Common myeloid progenitor, CD34-positive (primary cell): ENCODE measurements at regions not wholly inside any gene's neighbourhood (a gene's known extent, or its start where the extent isn't known, plus 50 kb on each side); places are given as distances from the start of the nearest gene placed in this dataset.

Experiments used
- CTCF ChIA-PET: fragments of 350-600 bp; sonication (Branson Sonifier 250); formaldehyde crosslinking; loops from one replicate; lab custom pipeline; 2021; ENCODE audit warnings: antibody characterized with exemption; lab: Charles Lee
- POLR2A ChIA-PET: fragments of 350-600 bp; sonication (Branson Sonifier 250); formaldehyde crosslinking; loops from one replicate; lab custom pipeline; 2021; ENCODE audit warnings: antibody characterized with exemption; lab: Charles Lee
- DNase-seq, 3 donors: peaks; one replicate each; pipeline versions ENCODE4 v3.0.0 to v3.0.0-alpha.2; 2013
- H3K27ac ChIP-seq, 2 experiments: 1 replicate in 1 of 2; 2 replicates in 1 of 2; pipeline ENCODE4 v1.7.0; 2013; ENCODE audit warnings: inconsistent platforms in 2 of 2, low read length in 2 of 2, mild to moderate bottlenecking in 2 of 2, low read depth in 1 of 2, moderate library complexity in 1 of 2; ENCODE audit not compliant: severe bottlenecking in 2 of 2, insufficient read depth in 1 of 2, poor library complexity in 1 of 2
- H3K27me3 ChIP-seq, 5 experiments: replicated peaks in 2 of 5; 1 replicate in 3 of 5; 2 replicates in 2 of 5; pipeline versions ENCODE4 v1.6.1 to v1.7.0; 2013; ENCODE audit warnings: low read length in 4 of 5, mild to moderate bottlenecking in 2 of 5, moderate library complexity in 2 of 5, inconsistent platforms in 1 of 5; ENCODE audit not compliant: insufficient read depth in 5 of 5, control insufficient read depth in 4 of 5
- H3K36me3 ChIP-seq, 4 experiments: 1 replicate in 2 of 4; 2 replicates in 2 of 4; pipeline versions ENCODE4 v1.6.1 to v1.7.0; 2013; ENCODE audit warnings: low read length in 3 of 4, control low read depth in 1 of 4, mild to moderate bottlenecking in 1 of 4; ENCODE audit not compliant: control insufficient read depth in 4 of 4, insufficient read depth in 4 of 4
- H3K4me1 ChIP-seq, 4 experiments: 1 replicate in 3 of 4; 2 replicates in 1 of 4; pipeline versions ENCODE4 v1.6.1 to v1.7.1; 2013; ENCODE audit warnings: low read length in 3 of 4, mild to moderate bottlenecking in 3 of 4, control low read depth in 1 of 4, inconsistent platforms in 1 of 4, moderate library complexity in 1 of 4; ENCODE audit not compliant: control insufficient read depth in 4 of 4, insufficient read depth in 4 of 4; ENCODE audit errors: control extremely low read depth in 1 of 4
- H3K4me3 ChIP-seq, 7 experiments: 1 replicate in 4 of 7; 2 replicates in 3 of 7; pipeline versions ENCODE4 v1.5.1 to v1.7.0; 2013; ENCODE audit warnings: mild to moderate bottlenecking in 7 of 7, low read length in 6 of 7, moderate library complexity in 6 of 7, inconsistent platforms in 2 of 7, low read depth in 2 of 7, control low read depth in 1 of 7; ENCODE audit not compliant: insufficient read depth in 4 of 7, control insufficient read depth in 1 of 7; ENCODE audit errors: extremely low read depth in 1 of 7
- H3K9me3 ChIP-seq, 5 experiments: 1 replicate in 4 of 5; 2 replicates in 1 of 5; pipeline versions ENCODE4 v1.6.1 to v1.7.1; 2013; ENCODE audit warnings: low read length in 4 of 5, mild to moderate bottlenecking in 2 of 5, inconsistent platforms in 1 of 5, low read depth in 1 of 5, moderate library complexity in 1 of 5; ENCODE audit not compliant: control insufficient read depth in 4 of 5, insufficient read depth in 2 of 5; ENCODE audit errors: control extremely low read depth in 1 of 5
- WGBS: methylation state at CpG from one replicate; pipeline ENCODE4 v1.1.5; 2013; ENCODE audit not compliant: insufficient coverage; 5-methylcytosine and 5-hydroxymethylcytosine counted together

DNA sequence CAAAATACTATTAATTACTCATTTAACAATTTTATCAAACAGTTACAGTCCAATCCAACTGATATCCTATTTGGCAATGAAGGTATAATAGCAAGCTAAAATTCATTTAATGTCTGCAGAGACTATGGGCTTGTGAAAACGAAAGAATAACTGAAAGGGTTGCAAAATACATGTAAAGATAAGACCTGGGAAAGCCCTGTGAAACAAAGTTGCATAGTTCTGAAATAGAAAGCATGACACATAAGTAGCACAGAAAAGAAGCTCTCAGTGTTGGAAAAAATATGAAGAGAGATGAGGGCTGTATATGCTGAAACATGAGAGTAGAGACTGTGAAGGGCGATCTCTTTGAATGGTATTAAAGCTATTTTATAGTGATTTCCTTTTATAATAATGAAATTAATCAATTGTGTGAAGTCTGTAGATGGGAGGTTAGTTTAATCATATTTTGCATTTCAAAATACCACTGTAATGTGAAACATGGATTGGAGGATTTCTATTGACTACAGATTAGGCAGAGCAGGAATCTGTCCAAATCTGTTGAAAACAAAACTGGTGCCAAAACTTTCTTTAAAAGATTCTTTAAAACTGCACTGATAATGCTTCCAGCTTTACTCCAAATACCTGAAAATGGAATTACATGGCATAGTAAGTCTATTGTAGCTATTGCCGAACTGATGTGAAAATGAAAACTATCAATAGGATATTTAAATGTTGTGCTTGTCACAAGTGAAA lies 1518.9 kb upstream of the B3GALT2 start:
- POLR2A ChIA-PET, result no interaction called here
- Histone ChIP-seq H3K36me3 (no peaks in the 10 kb centered on the region), H3K4me3 (no peak overlapping the region), H3K27ac (no peak overlapping the region), H3K4me1 (no peaks in the 10 kb centered on the region), H3K9me3 (no peaks in the 10 kb centered on the region), H3K27me3 (no peaks in the 10 kb centered on the region)
- WGBS, result 90% methylated on average over 2 of the region's 3 CpGs
- no peak for DNase-seq
- CTCF ChIA-PET, result no interaction called here

GRCh38 chr1:194698908-194699318 lies 1512.5 kb upstream of the B3GALT2 start:
- CTCF ChIA-PET, result no interaction called here

GRCh38 chr1:194693244-194693643 lies 1506.8 kb upstream of the B3GALT2 start:
- H3K4me3 ChIP-seq, result no peak overlapping the region
- ChIA-PET POLR2A (no interaction called here), CTCF (no interaction called here)
- DNase-seq, result no peak
- WGBS, result no CpG with 5 or more reads among the region's 2 CpGs
- no peaks in the 10 kb centered on the region for H3K27me3 ChIP-seq
- no peaks in the 10 kb centered on the region for H3K9me3 ChIP-seq
- no peak overlapping the region for H3K27ac ChIP-seq
- no peaks in the 10 kb centered on the region for H3K4me1 ChIP-seq
- H3K36me3 ChIP-seq, result no peaks in the 10 kb centered on the region

More at GRCh38 chr1:194698908-194699318, 1512.5 kb upstream of the B3GALT2 start:
- POLR2A ChIA-PET, result no interaction called here
- H3K4me3 ChIP-seq, result no peak overlapping the region
- H3K36me3 ChIP-seq, result no peaks in the 10 kb centered on the region
- H3K27me3 ChIP-seq, result no peaks in the 10 kb centered on the region
- no peak for DNase-seq
- no peak overlapping the region for H3K27ac ChIP-seq
- 72% methylated on average over 4 of the region's 7 CpGs for WGBS
- no peaks in the 10 kb centered on the region for H3K9me3 ChIP-seq
- no peaks in the 10 kb centered on the region for H3K4me1 ChIP-seq

- WGBS, result no CpG with 5 or more reads among the region's 2 CpGs
- H3K9me3 ChIP-seq, result no peaks in the 10 kb centered on the region
- no peak for DNase-seq
These were observed 1498.2 kb upstream of the B3GALT2 start for GRCh38 chr1:194684636-194685035.

GRCh38 chr1:194658090-194658439 lies 1471.7 kb upstream of the B3GALT2 start:
- CTCF ChIA-PET, result no interaction called here
- Histone ChIP-seq H3K27ac (peak overlapping the region in 1 of 2 experiments; percentile 69), H3K4me3 (no peak overlapping the region), H3K4me1 (peaks cover 0 to 3% (median 0%) of the 10 kb centered on the region in 4 experiments), H3K9me3 (no peaks in the 10 kb centered on the region), H3K36me3 (no peaks in the 10 kb centered on the region), H3K27me3 (no peaks in the 10 kb centered on the region)
- POLR2A ChIA-PET, result no interaction called here
- WGBS, result 17% methylated on average over 1 of the region's 1 CpG
- peak in 2 of 3 donors; percentile 19 to 39 for DNase-seq

More at GRCh38 chr1:194684636-194685035, 1498.2 kb upstream of the B3GALT2 start:
- ChIA-PET CTCF (no interaction called here), POLR2A (no interaction called here)
- no peak overlapping the region for H3K4me3 ChIP-seq
- no peaks in the 10 kb centered on the region for H3K4me1 ChIP-seq
- H3K27me3 ChIP-seq, result no peaks in the 10 kb centered on the region
- no peaks in the 10 kb centered on the region for H3K36me3 ChIP-seq
- no peak overlapping the region for H3K27ac ChIP-seq

- no peak for DNase-seq
- Histone ChIP-seq H3K4me1 (peaks cover 0 to 3% (median 0%) of the 10 kb centered on the region in 4 experiments), H3K4me3 (no peak overlapping the region), H3K9me3 (no peaks in the 10 kb centered on the region), H3K36me3 (no peaks in the 10 kb centered on the region), H3K27ac (no peak overlapping the region), H3K27me3 (no peaks in the 10 kb centered on the region)
- WGBS, result no CpG with 5 or more reads among the region's 1 CpG
- ChIA-PET POLR2A (no interaction called here), CTCF (interaction anchor here (0.6 to 0.7 kb wide), 2 partner anchors 11 to 1009 kb away, joined by 3 read pairs; no protein-coding TSS in a partner anchor)
These were observed 1468.5 kb upstream of the B3GALT2 start for GRCh38 chr1:194654956-194655355.

- Histone ChIP-seq H3K9me3 (no peaks in the 10 kb centered on the region), H3K36me3 (no peaks in the 10 kb centered on the region), H3K27me3 (no peaks in the 10 kb centered on the region), H3K4me3 (no peak overlapping the region), H3K27ac (no peak overlapping the region), H3K4me1 (peaks cover 0 to 3% (median 0%) of the 10 kb centered on the region in 4 experiments)
- POLR2A ChIA-PET, result no interaction called here
- no peak for DNase-seq
- CTCF ChIA-PET, result no interaction called here
- no CpG with 5 or more reads among the region's 1 CpG for WGBS
These were observed 1467.0 kb upstream of the B3GALT2 start for GRCh38 chr1:194653385-194653784.
